ENCODE measurements at regions not wholly inside any gene's neighbourhood (a gene's known extent, or its start where the extent isn't known, plus 50 kb on each side); places are given as distances from the start of the nearest gene placed in this dataset.
A peak's percentile ranks its signal among the peaks of the same experiment; 100 is the strongest.

DNA sequence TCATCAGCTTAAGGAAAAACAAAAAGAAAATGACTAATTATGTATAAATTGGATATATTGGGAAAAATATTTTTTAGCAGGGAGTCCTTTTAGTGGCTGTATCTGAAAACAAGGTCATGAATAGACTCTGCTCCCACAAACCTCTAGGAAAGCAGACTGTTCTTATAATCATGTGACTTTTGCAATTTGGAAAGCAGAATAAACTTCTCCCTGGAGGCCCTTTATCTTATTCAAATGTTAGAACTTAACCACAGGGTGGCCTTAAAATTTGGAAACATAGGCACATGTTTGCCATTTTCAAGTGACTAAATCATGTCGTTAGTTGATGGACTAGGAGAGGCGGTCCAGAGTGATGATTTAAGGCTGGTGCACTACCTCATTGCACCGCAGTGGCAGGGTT, 196.6 kb upstream of the KRR1 start:
- no peak overlapping the region for H3K18ac ChIP-seq (ENCODE audit: low read length)
- no peaks in the 10 kb centered on the region for H3K36me3 ChIP-seq (replicated peaks in 1 of 2; ENCODE audit: control insufficient read depth in 2 of 2, insufficient read depth in 2 of 2, low read length in 2 of 2)
- H3K4me1 ChIP-seq (ENCODE audit: control insufficient read depth in 2 of 2, insufficient read depth in 1 of 2, low read depth in 1 of 2, low read length in 2 of 2): peaks cover 6 to 40% of the 10 kb centered on the region in 2 donors
- no peak overlapping the region for H2BK15ac ChIP-seq (ENCODE audit: low read length)
- WGBS, 2 donors (ENCODE audit: extremely low coverage in 2 of 2, insufficient read length in 2 of 2, insufficient replicate concordance in 1 of 2): no CpG with 5 or more reads among the region's 3 CpGs
- H2BK5ac ChIP-seq (ENCODE audit: low read length): no peak overlapping the region
- H3K4me3 ChIP-seq (ENCODE audit: low read length in 2 of 2): no peak overlapping the region
- no peak overlapping the region for H3K23ac ChIP-seq (ENCODE audit: low read depth, low read length, poor library complexity)
- no peak overlapping the region for H3K14ac ChIP-seq (ENCODE audit: low read length)
- H3K4me2 ChIP-seq (ENCODE audit: insufficient read depth, low read length, poor library complexity, severe bottlenecking): no peak overlapping the region
- H3K27me3 ChIP-seq (ENCODE audit: control insufficient read depth in 3 of 3, insufficient read depth in 3 of 3, low read depth in 1 of 3, low read length in 3 of 3): no peaks in the 10 kb centered on the region
- no peak overlapping the region for H4K8ac ChIP-seq (ENCODE audit: low read depth, low read length)
- no peak overlapping the region for H4K91ac ChIP-seq (ENCODE audit: low read depth, low read length, poor library complexity)
- H3K4ac ChIP-seq (ENCODE audit: low read length): no peak overlapping the region
- H2BK120ac ChIP-seq (ENCODE audit: low read depth, low read length): no peak overlapping the region
- H2BK12ac ChIP-seq (ENCODE audit: low read length): no peak overlapping the region
- DNase-seq (ENCODE audit: low spot score): no peak
- no peak overlapping the region for H2AK5ac ChIP-seq (ENCODE audit: low read depth, low read length)
- H3K9me3 ChIP-seq (replicated peaks in 1 of 2; ENCODE audit: control insufficient read depth in 2 of 2, insufficient read depth in 1 of 2, low read depth in 1 of 2, low read length in 2 of 2): no peaks in the 10 kb centered on the region
- no peak overlapping the region for H2AFZ ChIP-seq (ENCODE audit: low read length)
- no peaks in the 10 kb centered on the region for H3K79me1 ChIP-seq (ENCODE audit: low read depth, low read length)
- no peak overlapping the region for H3K27ac ChIP-seq (replicated peaks; ENCODE audit: low read length)
- H3K9ac ChIP-seq (ENCODE audit: low read depth, low read length, poor library complexity): no peak overlapping the region

- DNase-seq (ENCODE audit: low spot score): no peak
Observed at GRCh38 chr12:75706786-75707605, 195.6 kb upstream of the KRR1 start.

GRCh38 chr12:75705749-75706711, 194.6 kb upstream of the KRR1 start:
- no peak overlapping the region for H3K18ac ChIP-seq (ENCODE audit: low read length)
- DNase-seq (ENCODE audit: low spot score): no peak
- no peak overlapping the region for H2BK12ac ChIP-seq (ENCODE audit: low read length)
- no peak overlapping the region for H2BK120ac ChIP-seq (ENCODE audit: low read depth, low read length)
- no peak overlapping the region for H3K23ac ChIP-seq (ENCODE audit: low read depth, low read length, poor library complexity)
- H3K4me1 ChIP-seq (ENCODE audit: control insufficient read depth in 2 of 2, insufficient read depth in 1 of 2, low read depth in 1 of 2, low read length in 2 of 2): peaks cover 4 to 33% of the 10 kb centered on the region in 2 donors
- H3K79me1 ChIP-seq (ENCODE audit: low read depth, low read length): no peaks in the 10 kb centered on the region
- no peak overlapping the region for H3K4ac ChIP-seq (ENCODE audit: low read length)
- no peaks in the 10 kb centered on the region for H3K27me3 ChIP-seq (ENCODE audit: control insufficient read depth in 3 of 3, insufficient read depth in 3 of 3, low read depth in 1 of 3, low read length in 3 of 3)
- no peak overlapping the region for H4K91ac ChIP-seq (ENCODE audit: low read depth, low read length, poor library complexity)
- no peaks in the 10 kb centered on the region for H3K9me3 ChIP-seq (replicated peaks in 1 of 2; ENCODE audit: control insufficient read depth in 2 of 2, insufficient read depth in 1 of 2, low read depth in 1 of 2, low read length in 2 of 2)
- no peaks in the 10 kb centered on the region for H3K36me3 ChIP-seq (replicated peaks in 1 of 2; ENCODE audit: control insufficient read depth in 2 of 2, insufficient read depth in 2 of 2, low read length in 2 of 2)
- H3K27ac ChIP-seq (replicated peaks; ENCODE audit: low read length): no peak overlapping the region
- H3K4me2 ChIP-seq (ENCODE audit: insufficient read depth, low read length, poor library complexity, severe bottlenecking): no peak overlapping the region
- no peak overlapping the region for H3K4me3 ChIP-seq (ENCODE audit: low read length in 2 of 2)
- H4K8ac ChIP-seq (ENCODE audit: low read depth, low read length): no peak overlapping the region
- no peak overlapping the region for H3K14ac ChIP-seq (ENCODE audit: low read length)
- no peak overlapping the region for H2BK15ac ChIP-seq (ENCODE audit: low read length)
- H2BK5ac ChIP-seq (ENCODE audit: low read length): no peak overlapping the region
- H2AFZ ChIP-seq (ENCODE audit: low read length): peak overlapping the region; percentile 60
- H2AK5ac ChIP-seq (ENCODE audit: low read depth, low read length): no peak overlapping the region
- WGBS, 2 donors (ENCODE audit: extremely low coverage in 2 of 2, insufficient read length in 2 of 2, insufficient replicate concordance in 1 of 2): no CpG with 5 or more reads among the region's 8 CpGs
- H3K9ac ChIP-seq (ENCODE audit: low read depth, low read length, poor library complexity): no peak overlapping the region

More at GRCh38 chr12:75706786-75707605, 195.6 kb upstream of the KRR1 start:
- Histone ChIP-seq H3K36me3 (replicated peaks in 1 of 2; ENCODE audit: control insufficient read depth in 2 of 2, insufficient read depth in 2 of 2, low read length in 2 of 2) (no peaks in the 10 kb centered on the region), H3K9me3 (replicated peaks in 1 of 2; ENCODE audit: control insufficient read depth in 2 of 2, insufficient read depth in 1 of 2, low read depth in 1 of 2, low read length in 2 of 2) (no peaks in the 10 kb centered on the region), H3K4me3 (ENCODE audit: low read length in 2 of 2) (no peak overlapping the region), H3K4ac (ENCODE audit: low read length) (no peak overlapping the region), H4K8ac (ENCODE audit: low read depth, low read length) (no peak overlapping the region), H3K14ac (ENCODE audit: low read length) (no peak overlapping the region), H2AK5ac (ENCODE audit: low read depth, low read length) (no peak overlapping the region), H3K27ac (replicated peaks; ENCODE audit: low read length) (no peak overlapping the region), H3K27me3 (ENCODE audit: control insufficient read depth in 3 of 3, insufficient read depth in 3 of 3, low read depth in 1 of 3, low read length in 3 of 3) (no peaks in the 10 kb centered on the region), H2AFZ (ENCODE audit: low read length) (peak overlapping the region; percentile 60), H2BK15ac (ENCODE audit: low read length) (no peak overlapping the region), H3K4me2 (ENCODE audit: insufficient read depth, low read length, poor library complexity, severe bottlenecking) (no peak overlapping the region), H3K79me1 (ENCODE audit: low read depth, low read length) (no peaks in the 10 kb centered on the region), H2BK12ac (ENCODE audit: low read length) (no peak overlapping the region), H2BK120ac (ENCODE audit: low read depth, low read length) (no peak overlapping the region), H3K18ac (ENCODE audit: low read length) (no peak overlapping the region), H4K91ac (ENCODE audit: low read depth, low read length, poor library complexity) (no peak overlapping the region), H3K9ac (ENCODE audit: low read depth, low read length, poor library complexity) (no peak overlapping the region), H3K4me1 (ENCODE audit: control insufficient read depth in 2 of 2, insufficient read depth in 1 of 2, low read depth in 1 of 2, low read length in 2 of 2) (peaks cover 6 to 40% of the 10 kb centered on the region in 2 donors), H2BK5ac (ENCODE audit: low read length) (no peak overlapping the region), H3K23ac (ENCODE audit: low read depth, low read length, poor library complexity) (no peak overlapping the region)
- no CpG with 5 or more reads among the region's 8 CpGs for WGBS, 2 donors (ENCODE audit: extremely low coverage in 2 of 2, insufficient read length in 2 of 2, insufficient replicate concordance in 1 of 2)

DNA sequence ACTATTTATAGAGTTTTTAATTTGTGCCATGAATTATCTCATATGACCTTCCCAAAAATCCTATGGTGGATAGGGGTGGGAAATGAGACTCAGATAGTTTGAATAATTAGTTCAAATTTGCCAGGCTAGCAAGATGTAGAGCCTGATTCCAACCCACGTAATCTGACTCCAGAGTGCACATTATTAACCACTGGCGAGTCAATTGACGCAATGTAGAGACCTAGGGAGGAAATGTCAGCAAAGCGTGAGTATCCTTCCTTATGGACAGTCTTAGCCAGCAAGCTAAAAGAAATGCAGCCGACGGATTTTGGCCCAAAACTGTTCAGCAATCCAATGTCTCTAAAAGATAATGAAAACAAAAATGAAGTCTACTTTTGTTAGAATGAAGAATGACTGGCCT, 193.3 kb upstream of the KRR1 start:
- no peaks in the 10 kb centered on the region for H3K79me1 ChIP-seq (ENCODE audit: low read depth, low read length)
- no peak overlapping the region for H3K9ac ChIP-seq (ENCODE audit: low read depth, low read length, poor library complexity)
- DNase-seq (ENCODE audit: low spot score): no peak
- H2BK5ac ChIP-seq (ENCODE audit: low read length): no peak overlapping the region
- H3K4ac ChIP-seq (ENCODE audit: low read length): no peak overlapping the region
- no peak overlapping the region for H4K8ac ChIP-seq (ENCODE audit: low read depth, low read length)
- no peaks in the 10 kb centered on the region for H3K36me3 ChIP-seq (replicated peaks in 1 of 2; ENCODE audit: control insufficient read depth in 2 of 2, insufficient read depth in 2 of 2, low read length in 2 of 2)
- no peaks in the 10 kb centered on the region for H3K27me3 ChIP-seq (ENCODE audit: control insufficient read depth in 3 of 3, insufficient read depth in 3 of 3, low read depth in 1 of 3, low read length in 3 of 3)
- no peak overlapping the region for H3K4me2 ChIP-seq (ENCODE audit: insufficient read depth, low read length, poor library complexity, severe bottlenecking)
- WGBS, 2 donors (ENCODE audit: extremely low coverage in 2 of 2, insufficient read length in 2 of 2, insufficient replicate concordance in 1 of 2): no CpG with 5 or more reads among the region's 6 CpGs
- no peak overlapping the region for H2AK5ac ChIP-seq (ENCODE audit: low read depth, low read length)
- H3K27ac ChIP-seq (replicated peaks; ENCODE audit: low read length): no peak overlapping the region
- peaks cover 0 to 26% of the 10 kb centered on the region in 2 donors for H3K4me1 ChIP-seq (ENCODE audit: control insufficient read depth in 2 of 2, insufficient read depth in 1 of 2, low read depth in 1 of 2, low read length in 2 of 2)
- no peak overlapping the region for H2BK120ac ChIP-seq (ENCODE audit: low read depth, low read length)
- H3K14ac ChIP-seq (ENCODE audit: low read length): no peak overlapping the region
- H3K18ac ChIP-seq (ENCODE audit: low read length): no peak overlapping the region
- no peak overlapping the region for H2BK15ac ChIP-seq (ENCODE audit: low read length)
- no peak overlapping the region for H4K91ac ChIP-seq (ENCODE audit: low read depth, low read length, poor library complexity)
- no peaks in the 10 kb centered on the region for H3K9me3 ChIP-seq (replicated peaks in 1 of 2; ENCODE audit: control insufficient read depth in 2 of 2, insufficient read depth in 1 of 2, low read depth in 1 of 2, low read length in 2 of 2)
- no peak overlapping the region for H2BK12ac ChIP-seq (ENCODE audit: low read length)
- H2AFZ ChIP-seq (ENCODE audit: low read length): peak overlapping the region; percentile 59
- no peak overlapping the region for H3K4me3 ChIP-seq (ENCODE audit: low read length in 2 of 2)
- no peak overlapping the region for H3K23ac ChIP-seq (ENCODE audit: low read depth, low read length, poor library complexity)

Data from neuronal stem cell (in vitro differentiated cells).